ENCODE measurements at regions not wholly inside any gene's neighbourhood (a gene's known extent, or its start where the extent isn't known, plus 50 kb on each side); places are given as distances from the start of the nearest gene placed in this dataset.

DNA sequence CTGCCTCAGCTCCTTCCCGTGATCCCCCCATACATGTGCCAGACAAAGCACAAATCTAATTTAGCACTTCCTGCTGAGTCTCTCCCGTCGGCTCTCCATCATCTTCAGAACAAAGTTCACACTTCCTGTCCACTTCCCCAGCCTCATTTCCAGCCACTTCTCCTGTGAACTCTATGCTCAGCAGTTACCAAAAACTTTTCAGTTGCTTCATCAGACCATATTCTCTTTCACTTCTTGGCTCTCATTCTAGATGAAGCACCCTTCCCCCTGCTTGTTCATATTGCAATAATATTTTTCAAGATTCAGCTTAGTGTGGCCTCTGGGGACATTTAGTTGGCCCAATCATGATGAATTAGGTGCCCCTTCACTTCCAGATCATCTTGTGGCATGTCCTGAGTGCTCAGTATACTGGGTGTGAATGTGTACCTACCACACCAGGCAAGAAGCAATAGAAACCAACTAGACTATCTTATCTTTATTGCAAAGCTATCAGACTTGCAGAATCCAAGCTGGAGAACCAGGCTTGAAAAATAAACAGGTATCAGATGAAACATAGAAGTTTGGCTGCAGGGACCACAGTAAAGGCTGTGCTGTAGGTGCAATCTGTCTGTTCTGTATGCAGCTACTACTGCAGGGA is 115.8 kb downstream of the NXPE2 start:
- H3K27ac Mint-ChIP-seq (ENCODE audit: unreplicated experiment): no peak overlapping the region
- CTCF ChIA-PET: no interaction called here
- DNase-seq: no peak
- H3K9me3 Mint-ChIP-seq (ENCODE audit: low read depth, unreplicated experiment): peaks cover 5% of the 10 kb centered on the region
- H3K4me3 Mint-ChIP-seq (ENCODE audit: low read depth, unreplicated experiment): no peak overlapping the region
- no TSS peak for BruUV-seq (replicated peaks)
- TF ChIP-seq, protein P1, sequence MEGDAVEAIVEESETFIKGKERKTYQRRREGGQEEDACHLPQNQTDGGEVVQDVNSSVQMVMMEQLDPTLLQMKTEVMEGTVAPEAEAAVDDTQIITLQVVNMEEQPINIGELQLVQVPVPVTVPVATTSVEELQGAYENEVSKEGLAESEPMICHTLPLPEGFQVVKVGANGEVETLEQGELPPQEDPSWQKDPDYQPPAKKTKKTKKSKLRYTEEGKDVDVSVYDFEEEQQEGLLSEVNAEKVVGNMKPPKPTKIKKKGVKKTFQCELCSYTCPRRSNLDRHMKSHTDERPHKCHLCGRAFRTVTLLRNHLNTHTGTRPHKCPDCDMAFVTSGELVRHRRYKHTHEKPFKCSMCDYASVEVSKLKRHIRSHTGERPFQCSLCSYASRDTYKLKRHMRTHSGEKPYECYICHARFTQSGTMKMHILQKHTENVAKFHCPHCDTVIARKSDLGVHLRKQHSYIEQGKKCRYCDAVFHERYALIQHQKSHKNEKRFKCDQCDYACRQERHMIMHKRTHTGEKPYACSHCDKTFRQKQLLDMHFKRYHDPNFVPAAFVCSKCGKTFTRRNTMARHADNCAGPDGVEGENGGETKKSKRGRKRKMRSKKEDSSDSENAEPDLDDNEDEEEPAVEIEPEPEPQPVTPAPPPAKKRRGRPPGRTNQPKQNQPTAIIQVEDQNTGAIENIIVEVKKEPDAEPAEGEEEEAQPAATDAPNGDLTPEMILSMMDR (IDR thresholded peaks at IDR 0.05; ENCODE audit: unreplicated experiment): no peak
- no peaks in the 10 kb centered on the region for H3K4me1 Mint-ChIP-seq (ENCODE audit: low read depth, unreplicated experiment)
- no peaks in the 10 kb centered on the region for H3K36me3 Mint-ChIP-seq (ENCODE audit: insufficient read depth, unreplicated experiment)
- intact Hi-C loops (cut with micrococcal nuclease; ENCODE audit: unreplicated experiment): no loop called here
- H3K27me3 Mint-ChIP-seq (ENCODE audit: unreplicated experiment): peaks cover 15% of the 10 kb centered on the region

DNA sequence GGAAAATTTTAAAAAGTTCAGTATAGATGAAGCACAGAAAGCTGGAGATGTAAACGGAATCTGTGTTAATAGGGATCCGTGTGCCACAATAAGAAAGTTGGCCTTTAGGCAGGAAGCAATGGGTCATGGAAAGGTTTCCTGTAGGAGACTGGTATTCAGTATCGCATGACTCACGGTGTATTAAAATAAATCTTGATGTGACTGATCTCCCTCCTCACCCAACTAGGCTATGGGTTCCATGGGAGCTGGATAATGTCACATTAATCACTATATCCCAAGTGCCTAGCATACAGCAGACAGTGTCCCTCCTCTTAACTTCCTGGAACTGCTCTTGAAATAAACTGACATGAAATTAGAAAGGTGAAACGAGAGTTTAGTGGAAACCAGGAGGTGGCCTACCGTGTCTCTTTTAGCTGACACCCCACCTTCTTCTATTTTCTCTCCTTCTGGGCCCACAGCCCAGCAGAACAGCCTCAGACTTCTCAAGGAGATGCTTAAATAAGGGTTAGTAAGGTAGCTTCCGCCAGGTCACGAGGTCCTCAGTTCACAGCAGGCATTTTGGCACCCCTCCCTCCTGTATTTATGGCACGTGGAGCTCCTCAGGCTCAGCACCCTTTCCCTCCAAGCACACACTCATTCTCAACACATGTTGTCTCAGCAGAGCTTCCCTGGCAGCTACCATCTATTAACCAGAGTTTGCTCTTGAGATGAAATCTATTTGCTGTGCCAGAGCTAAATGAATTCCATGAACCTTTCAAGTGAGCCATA is 118.8 kb downstream of the NXPE2 start:
- Mint-ChIP-seq H3K4me3 (ENCODE audit: low read depth, unreplicated experiment) (no peak overlapping the region), H3K4me1 (ENCODE audit: low read depth, unreplicated experiment) (no peaks in the 10 kb centered on the region), H3K27ac (ENCODE audit: unreplicated experiment) (no peak overlapping the region), H3K27me3 (ENCODE audit: unreplicated experiment) (peaks cover 39% of the 10 kb centered on the region), H3K9me3 (ENCODE audit: low read depth, unreplicated experiment) (peaks cover 9% of the 10 kb centered on the region), H3K36me3 (ENCODE audit: insufficient read depth, unreplicated experiment) (no peaks in the 10 kb centered on the region)
- DNase-seq: no peak
- CTCF ChIA-PET: no interaction called here
- TF ChIP-seq, protein P1 (IDR thresholded peaks at IDR 0.05; ENCODE audit: unreplicated experiment): no peak
- intact Hi-C loops (cut with micrococcal nuclease; ENCODE audit: unreplicated experiment): no loop called here
- no TSS peak for BruUV-seq (replicated peaks)

DNA sequence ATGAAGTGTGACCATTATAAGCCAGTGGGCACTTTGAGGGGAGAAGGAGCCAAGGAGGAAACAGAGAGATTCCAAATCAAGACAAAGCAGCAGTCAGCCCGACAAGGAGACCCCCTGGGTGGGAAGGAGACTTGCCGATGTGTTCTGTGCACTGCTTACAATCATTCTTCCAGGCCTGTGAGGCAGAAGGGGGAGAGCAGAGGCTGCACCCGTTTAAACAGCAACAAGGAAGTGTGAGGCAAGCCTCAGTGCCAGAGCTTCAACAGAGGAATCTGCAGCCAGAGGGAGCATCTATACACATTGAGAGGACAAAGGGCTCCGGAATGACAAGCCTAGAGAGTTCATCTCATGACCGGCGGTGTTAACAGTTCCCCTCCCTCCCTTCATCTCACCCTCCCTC is 121.1 kb downstream of the NXPE2 start:
- intact Hi-C loops (cut with micrococcal nuclease; ENCODE audit: unreplicated experiment): no loop called here
- Mint-ChIP-seq H3K27ac (ENCODE audit: unreplicated experiment) (no peak overlapping the region), H3K36me3 (ENCODE audit: insufficient read depth, unreplicated experiment) (no peaks in the 10 kb centered on the region), H3K9me3 (ENCODE audit: low read depth, unreplicated experiment) (peaks cover 9% of the 10 kb centered on the region), H3K4me3 (ENCODE audit: low read depth, unreplicated experiment) (no peak overlapping the region), H3K4me1 (ENCODE audit: low read depth, unreplicated experiment) (no peaks in the 10 kb centered on the region), H3K27me3 (ENCODE audit: unreplicated experiment) (peaks cover 39% of the 10 kb centered on the region)
- no TSS peak for BruUV-seq (replicated peaks)
- CTCF ChIA-PET: no interaction called here
- TF ChIP-seq, protein P1 (IDR thresholded peaks at IDR 0.05; ENCODE audit: unreplicated experiment): no peak
- no peak for DNase-seq

DNA sequence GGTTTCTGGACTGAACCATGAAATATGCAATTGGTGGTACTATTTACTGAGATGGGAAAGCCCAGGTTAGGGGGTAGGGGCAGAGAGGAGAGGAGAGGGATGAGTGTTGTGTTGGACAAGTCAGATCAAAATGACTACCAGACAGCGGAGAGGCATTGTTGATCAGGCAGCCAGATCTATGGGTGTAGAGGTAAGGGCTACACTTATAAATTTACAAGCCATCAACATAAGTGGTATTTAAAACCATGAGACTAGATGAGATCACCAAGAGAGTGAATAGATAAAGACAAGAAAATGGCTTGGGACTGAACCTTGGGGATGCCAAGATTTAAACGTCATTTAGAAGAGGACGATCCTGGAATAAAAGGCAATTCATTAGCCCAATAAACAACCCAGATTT is 123.4 kb downstream of the NXPE2 start:
- Mint-ChIP-seq H3K36me3 (ENCODE audit: insufficient read depth, unreplicated experiment) (no peaks in the 10 kb centered on the region), H3K4me1 (ENCODE audit: low read depth, unreplicated experiment) (no peaks in the 10 kb centered on the region), H3K4me3 (ENCODE audit: low read depth, unreplicated experiment) (no peak overlapping the region), H3K9me3 (ENCODE audit: low read depth, unreplicated experiment) (peaks cover 12% of the 10 kb centered on the region), H3K27me3 (ENCODE audit: unreplicated experiment) (peaks cover 39% of the 10 kb centered on the region), H3K27ac (ENCODE audit: unreplicated experiment) (no peak overlapping the region)
- BruUV-seq (replicated peaks): no TSS peak
- no peak for DNase-seq
- intact Hi-C loops (cut with micrococcal nuclease; ENCODE audit: unreplicated experiment): no loop called here
- CTCF ChIA-PET: no interaction called here
- TF ChIP-seq, protein P1 (IDR thresholded peaks at IDR 0.05; ENCODE audit: unreplicated experiment): no peak
